ENCODE measurements at regions not wholly inside any gene's neighbourhood (a gene's known extent, or its start where the extent isn't known, plus 50 kb on each side); places are given as distances from the start of the nearest gene placed in this dataset.

DNA sequence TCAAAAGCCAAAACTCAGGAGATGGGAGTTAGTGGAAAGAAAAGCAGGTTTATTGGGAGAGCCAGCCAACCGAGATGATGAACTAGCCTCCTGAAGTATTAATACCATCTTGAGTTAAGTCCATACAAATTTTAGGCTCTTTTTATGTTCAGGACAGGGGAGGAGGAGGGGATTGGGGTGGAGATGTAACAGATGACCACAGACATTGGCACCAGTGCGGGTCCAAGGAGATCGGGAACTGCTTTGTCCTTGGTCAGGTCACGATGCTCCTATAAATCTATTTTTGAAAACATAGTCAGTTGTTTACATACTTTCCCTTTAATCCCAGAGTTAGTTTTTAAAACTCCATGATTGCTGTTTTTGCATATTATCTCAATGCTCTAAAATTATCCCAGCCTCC is 219.6 kb downstream of the ANKRD60 start:
- TF ChIP-seq, protein P1, sequence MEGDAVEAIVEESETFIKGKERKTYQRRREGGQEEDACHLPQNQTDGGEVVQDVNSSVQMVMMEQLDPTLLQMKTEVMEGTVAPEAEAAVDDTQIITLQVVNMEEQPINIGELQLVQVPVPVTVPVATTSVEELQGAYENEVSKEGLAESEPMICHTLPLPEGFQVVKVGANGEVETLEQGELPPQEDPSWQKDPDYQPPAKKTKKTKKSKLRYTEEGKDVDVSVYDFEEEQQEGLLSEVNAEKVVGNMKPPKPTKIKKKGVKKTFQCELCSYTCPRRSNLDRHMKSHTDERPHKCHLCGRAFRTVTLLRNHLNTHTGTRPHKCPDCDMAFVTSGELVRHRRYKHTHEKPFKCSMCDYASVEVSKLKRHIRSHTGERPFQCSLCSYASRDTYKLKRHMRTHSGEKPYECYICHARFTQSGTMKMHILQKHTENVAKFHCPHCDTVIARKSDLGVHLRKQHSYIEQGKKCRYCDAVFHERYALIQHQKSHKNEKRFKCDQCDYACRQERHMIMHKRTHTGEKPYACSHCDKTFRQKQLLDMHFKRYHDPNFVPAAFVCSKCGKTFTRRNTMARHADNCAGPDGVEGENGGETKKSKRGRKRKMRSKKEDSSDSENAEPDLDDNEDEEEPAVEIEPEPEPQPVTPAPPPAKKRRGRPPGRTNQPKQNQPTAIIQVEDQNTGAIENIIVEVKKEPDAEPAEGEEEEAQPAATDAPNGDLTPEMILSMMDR (IDR thresholded peaks at IDR 0.05; ENCODE audit: low read depth, low read length) = no peak
- no peak for TF ChIP-seq EZH2phosphoT487 (IDR thresholded peaks at IDR 0.05; ENCODE audit: low read depth)
